ENCODE measurements at regions not wholly inside any gene's neighbourhood (a gene's known extent, or its start where the extent isn't known, plus 50 kb on each side); places are given as distances from the start of the nearest gene placed in this dataset.
A peak's percentile ranks its signal among the peaks of the same experiment; 100 is the strongest.
"Not testable (repeated sequence)": the region's sequence is repeated elsewhere in the genome, so short reads cannot be mapped to it uniquely, and the experiment has no call there.

DNA sequence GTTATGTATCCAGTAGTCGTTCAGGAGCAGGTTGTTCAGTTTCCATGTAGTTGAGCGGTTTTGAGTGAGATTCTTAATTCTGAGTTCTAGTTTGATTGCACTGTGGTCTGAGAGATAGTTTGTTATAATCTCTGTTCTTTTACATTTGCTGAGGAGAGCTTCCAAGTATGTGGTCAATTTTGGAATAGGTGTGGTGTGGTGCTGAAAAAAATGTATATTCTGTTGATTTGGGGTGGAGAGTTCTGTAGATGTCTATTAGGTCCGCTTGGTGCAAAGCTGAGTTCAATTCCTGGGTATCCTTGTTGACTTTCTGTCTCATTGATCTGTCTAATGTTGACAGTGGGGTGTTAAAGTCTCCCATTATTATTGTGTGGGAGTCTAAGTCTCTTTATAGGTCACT is 68.6 kb upstream of the IZUMO1R start:
- DNase-seq, result not testable (repeated sequence)

DNA sequence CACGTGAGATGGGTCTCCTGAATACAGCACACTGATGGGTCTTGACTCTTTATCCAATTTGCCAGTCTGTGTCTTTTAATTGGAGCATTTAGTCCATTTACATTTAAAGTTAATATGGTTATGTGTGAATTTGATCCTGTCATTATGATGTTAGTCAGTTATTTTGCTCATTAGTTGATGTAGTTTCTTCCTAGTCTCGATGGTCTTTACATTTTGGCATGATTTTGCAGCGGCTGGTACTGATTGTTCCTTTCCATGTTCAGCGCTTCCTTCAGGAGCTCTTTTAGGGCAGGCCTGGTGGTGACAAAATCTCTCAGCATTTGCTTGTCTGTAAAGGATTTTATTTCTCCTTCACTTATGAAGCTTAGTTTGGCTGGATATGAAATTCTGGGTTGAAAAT is 68.0 kb upstream of the IZUMO1R start:
- DNase-seq, result not testable (repeated sequence)

DNA sequence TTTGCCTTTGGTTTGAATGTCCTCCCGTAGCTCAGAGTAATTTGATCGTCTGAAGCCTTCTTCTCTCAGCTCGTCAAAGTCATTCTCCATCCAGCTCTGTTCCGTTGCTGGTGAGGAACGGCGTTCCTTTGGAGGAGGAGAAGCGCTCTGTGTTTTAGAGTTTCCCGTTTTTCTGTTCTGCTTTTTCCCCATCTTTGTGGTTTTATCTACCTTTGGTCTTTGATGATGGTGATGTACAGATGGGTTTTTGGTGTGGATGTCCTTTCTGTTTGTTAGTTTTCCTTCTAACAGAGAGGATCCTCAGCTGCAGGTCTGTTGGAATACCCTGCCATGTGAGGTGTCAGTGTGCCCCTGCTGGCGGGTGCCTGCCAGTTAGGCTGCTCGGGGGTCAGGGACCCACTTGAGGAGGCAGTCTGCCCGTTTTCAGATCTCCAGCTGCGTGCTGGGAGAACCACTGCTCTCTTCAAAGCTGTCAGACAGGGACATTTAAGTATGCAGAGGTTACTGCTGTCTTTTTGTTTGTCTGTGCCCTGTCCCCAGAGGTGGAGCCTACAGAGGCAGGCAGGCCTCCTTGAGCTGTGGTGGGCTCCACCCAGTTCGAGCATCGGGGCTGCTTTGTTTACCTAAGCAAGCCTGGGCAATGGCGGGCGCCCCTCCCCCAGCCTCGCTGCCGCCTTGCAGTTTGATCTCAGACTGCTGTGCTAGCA is 66.8 kb upstream of the IZUMO1R start:
- DNase-seq, result not testable (repeated sequence)

DNA sequence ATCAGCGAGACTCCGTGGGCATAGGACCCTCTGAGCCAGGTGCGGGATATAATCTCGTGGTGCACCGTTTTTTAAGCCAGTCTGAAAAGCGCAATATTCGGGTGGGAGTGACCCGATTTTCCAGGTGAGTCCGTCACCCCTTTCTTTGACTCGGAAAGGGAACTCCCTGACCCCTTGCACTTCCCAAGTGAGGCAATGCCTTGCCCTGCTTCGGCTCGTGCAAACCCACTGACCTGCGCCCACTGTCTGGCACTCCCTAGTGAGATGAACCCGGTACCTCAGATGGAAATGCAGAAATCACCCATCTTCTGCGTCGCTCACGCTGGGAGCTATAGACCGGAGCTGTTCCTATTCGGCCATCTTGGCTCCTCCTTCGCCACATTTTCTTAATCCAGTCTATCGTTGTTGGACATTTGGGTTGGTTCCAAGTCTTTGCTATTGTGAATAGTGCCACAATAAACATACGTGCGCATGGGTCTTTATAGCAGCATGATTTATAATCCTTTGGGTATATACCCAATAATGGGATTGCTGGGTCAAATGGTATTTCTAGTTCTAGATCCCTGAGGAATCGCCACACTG is 66.1 kb upstream of the IZUMO1R start:
- peak; percentile 1 for DNase-seq

DNA sequence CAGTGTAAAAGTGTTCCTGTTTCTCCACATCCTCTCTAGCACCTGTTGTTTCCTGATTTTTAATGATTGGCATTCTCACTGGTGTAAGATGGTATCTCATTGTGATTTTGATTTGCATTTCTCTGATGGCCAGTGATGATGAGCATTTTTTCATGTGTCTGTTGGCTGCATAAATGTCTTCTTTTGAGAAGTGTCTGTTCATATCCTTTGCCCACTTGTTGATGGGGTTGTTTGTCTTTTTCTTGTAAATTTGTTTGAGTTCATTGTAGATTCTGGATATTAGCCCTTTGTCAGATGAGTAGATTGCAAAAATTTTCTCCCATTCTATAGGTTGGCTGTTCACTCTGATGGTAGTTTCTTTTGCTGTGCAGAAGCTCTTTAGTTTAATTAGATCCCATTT is 65.6 kb upstream of the IZUMO1R start:
- not testable (repeated sequence) for DNase-seq

DNA sequence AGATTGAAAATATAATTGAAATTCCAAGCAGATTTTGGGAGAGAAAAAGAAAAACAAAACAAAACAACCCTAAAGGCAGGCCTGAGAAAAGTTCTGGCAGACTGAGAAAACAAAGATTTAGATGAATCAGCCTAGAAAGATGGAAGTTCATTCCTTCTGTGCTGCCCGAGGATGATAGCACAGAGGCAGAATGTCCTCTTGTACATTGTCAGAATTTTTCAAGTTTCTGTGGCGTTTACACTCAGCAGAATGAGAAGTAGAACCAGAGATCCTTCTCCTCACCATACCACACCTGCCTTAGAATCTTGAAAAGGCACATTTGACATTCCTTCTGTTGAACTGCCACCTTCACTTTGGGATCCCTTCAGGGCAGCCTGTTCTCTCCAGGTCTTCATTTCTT is 62.5 kb upstream of the IZUMO1R start:
- no peak for DNase-seq

DNA sequence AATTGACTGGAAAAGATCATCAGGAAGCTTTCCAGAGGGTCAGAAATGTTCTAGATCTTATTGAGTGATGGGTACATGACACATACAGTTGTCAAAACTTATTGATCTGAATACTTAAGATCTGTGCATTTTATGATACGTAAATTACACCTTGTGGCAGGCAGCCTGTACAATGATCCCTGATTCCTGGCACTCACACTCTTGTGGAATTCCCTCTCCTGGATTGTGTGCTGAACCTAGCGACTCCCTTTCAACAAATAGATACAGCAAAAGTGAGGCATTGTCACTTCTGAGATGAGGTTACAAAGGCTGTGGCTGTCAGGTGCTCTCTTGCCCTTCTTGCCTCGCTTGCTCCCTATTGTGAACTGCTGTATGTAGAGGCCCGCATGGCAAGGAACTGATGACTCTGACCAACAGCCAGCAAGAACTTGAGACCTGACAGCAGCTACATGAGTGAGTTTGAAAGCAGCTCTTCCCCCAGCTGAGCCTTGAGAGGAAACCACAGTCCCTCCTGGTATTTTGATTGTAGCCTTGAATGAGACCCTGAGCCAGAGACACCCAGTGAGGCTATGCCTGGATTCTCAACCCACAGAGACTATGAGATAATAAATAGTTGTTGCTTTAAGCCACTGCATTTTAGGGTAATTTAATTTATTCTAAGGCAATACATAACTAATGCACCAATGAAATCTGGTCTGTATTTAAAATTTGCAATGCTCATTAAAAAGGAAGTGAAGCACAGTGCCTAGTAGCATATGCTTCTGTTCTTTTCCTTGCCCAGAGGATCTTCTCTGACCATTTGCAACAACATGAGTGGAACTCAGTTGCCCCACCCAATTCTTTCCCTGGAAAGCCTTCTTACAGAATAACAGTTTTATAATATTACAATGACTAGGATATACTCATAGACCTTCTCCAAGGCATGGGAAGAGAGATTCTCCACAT is 60.5 kb upstream of the IZUMO1R start:
- DNase-seq, result no peak

DNA sequence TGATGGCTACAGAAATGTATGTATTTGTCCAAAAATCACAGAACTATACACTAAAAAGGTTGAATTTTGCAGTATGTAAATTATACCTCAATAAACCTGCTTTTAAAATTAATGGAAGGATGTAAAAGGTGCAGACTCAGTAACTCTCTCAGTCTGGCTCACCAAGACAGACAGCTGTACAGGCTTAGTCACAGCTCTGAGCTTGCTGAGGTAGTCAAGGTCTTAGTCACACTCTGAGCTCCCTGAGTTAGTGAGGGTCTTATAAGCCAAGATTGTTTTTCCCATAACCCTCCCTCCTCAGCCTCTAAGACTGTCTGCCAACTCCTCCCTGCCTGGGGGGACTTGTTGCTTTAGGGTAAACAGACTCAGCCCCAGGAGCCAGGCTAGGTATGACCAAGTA is 59.3 kb upstream of the IZUMO1R start:
- DNase-seq, result no peak

DNA sequence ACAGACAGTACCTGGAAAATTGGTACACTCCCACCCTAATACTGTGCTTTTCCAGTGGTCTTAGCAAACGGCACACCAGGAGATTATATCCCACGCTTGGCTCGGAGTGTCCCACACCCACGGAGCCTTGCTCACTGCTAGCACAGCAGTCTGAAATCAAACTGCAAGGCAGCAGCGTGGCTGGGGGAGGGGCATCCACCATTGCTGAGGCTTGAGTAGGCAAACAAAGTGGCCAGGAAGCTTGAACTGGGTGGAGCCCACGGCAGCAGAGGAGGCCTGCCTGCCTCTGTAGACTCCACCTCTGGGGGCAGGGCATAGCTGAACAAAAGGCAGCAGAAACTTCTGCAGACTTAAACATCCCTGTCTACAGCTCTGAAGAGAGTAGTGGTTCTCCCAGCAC is 56.1 kb upstream of the IZUMO1R start:
- DNase-seq, result not testable (repeated sequence)

DNA sequence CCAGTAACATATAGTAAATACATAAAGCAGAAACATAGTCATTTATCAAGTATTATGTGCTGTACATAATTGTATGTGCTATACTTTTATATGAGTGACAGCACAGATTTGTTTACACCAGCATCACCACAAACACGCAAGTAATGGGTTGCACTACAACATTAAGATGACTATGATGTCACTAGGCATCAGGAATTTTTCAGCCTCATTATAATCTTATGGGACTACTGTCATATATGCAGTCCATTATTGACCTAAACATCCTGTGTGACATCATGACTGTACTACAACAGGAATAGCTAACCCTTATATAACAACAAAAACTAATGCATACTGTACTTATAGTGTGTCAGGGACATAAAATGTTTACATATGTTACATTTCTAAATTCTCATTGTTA is 50.2 kb upstream of the IZUMO1R start:
- no peak for DNase-seq

All from central memory CD4-positive, alpha-beta T cell (primary cell).